Spinal cord (tissue), 9 donors: ENCODE measurements at regions not wholly inside any gene's neighbourhood (a gene's known extent, or its start where the extent isn't known, plus 50 kb on each side); places are given as distances from the start of the nearest gene placed in this dataset.
A peak's percentile ranks its signal among the peaks of the same experiment; 100 is the strongest.
"Not testable (repeated sequence)": the region's sequence is repeated elsewhere in the genome, so short reads cannot be mapped to it uniquely, and the experiment has no call there.

ENCODE experiments used
- DNase-seq, 6 donors: peaks; one replicate each; pipeline versions ENCODE4 v3.0.0 to v3.0.0-alpha.2; 2013 to 2015; ENCODE audit warnings: low spot score in 6 of 6, low read depth in 4 of 6
- H3K27ac ChIP-seq: one replicate; pipeline ENCODE4 v1.5.1; 2013; ENCODE audit warnings: low read depth, low read length, control low read depth
- H3K27me3 ChIP-seq: one replicate; pipeline ENCODE4 v1.6.1; 2013; ENCODE audit warnings: low read length; ENCODE audit not compliant: control insufficient read depth, insufficient read depth
- H3K36me3 ChIP-seq: one replicate; pipeline ENCODE4 v1.6.1; 2013; ENCODE audit warnings: low read length; ENCODE audit not compliant: control insufficient read depth, insufficient read depth
- H3K4me1 ChIP-seq: one replicate; pipeline ENCODE4 v1.6.1; 2013; ENCODE audit warnings: low read length; ENCODE audit not compliant: control insufficient read depth, insufficient read depth
- H3K4me3 ChIP-seq: one replicate; pipeline ENCODE4 v1.5.1; 2013; ENCODE audit warnings: low read depth, low read length, control low read depth
- H3K9me3 ChIP-seq: one replicate; pipeline ENCODE4 v1.6.1; 2013; ENCODE audit warnings: low read length; ENCODE audit not compliant: control insufficient read depth, insufficient read depth
- WGBS: methylation state at CpG from one replicate; pipeline ENCODE4 v1.1.5; 2013; ENCODE audit warnings: missing lambda C conversion rate; ENCODE audit not compliant: insufficient coverage; 5-methylcytosine and 5-hydroxymethylcytosine counted together
- donor health status: healthy.

DNA sequence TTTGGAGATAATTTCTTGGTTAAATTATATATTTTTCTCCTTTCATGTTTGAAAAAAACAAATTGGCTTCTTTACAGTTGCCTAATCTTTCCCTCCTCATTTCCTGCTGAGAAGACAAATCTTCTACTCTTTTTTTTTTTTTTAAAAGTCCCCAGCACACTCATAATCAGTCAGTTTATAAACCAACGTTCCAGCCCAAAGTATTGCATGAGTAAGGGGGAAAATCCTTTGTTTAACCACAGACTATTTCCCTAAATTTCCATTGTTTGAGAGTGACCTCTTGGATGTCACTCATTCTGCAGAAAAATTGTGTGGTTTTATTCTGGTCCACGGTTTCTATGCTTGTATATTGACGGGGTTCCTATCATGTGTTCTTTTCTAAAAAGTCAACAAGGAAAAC is 55.1 kb upstream of the TLR4 start:
- Histone ChIP-seq H3K9me3 (no peaks in the 10 kb centered on the region), H3K36me3 (no peaks in the 10 kb centered on the region), H3K27me3 (no peaks in the 10 kb centered on the region), H3K4me3 (no peak overlapping the region), H3K27ac (no peak overlapping the region), H3K4me1 (peaks cover 4% of the 10 kb centered on the region)
- no CpG with 5 or more reads among the region's 3 CpGs for WGBS
- no peak for DNase-seq

DNA sequence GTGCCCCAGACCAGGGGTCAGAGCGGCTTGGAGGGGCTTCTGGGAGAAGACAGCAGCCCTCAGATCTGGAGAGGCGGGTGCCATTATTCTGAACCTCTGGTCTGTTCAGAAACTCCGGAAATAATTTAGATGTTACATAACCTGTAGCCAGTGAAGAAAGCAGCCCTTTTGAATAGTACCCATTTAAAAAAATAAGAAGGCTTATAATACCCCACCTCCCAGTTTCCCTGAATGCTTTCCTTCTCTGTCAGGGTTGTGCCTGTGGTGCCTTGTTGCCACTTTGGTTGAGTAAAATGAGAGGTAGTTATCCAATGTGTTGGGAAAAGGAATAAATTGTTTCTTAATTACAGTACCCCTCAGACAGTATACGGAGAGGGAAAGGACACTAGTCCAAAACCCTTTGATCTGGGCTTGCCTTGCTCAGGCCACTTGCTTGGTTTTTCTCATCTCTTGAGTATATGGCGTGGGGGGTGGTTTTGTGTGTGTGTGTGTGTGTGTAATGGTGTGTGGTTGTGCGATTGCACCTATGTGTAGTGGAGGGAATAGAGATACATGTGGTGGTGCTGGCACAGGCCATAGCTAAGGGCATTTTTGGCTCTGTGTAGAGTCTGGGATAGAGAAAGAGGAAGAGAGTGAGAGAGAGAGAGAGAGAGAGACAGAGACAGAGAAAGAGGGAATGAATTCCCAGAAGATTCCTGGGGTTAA is 59.1 kb upstream of the TLR4 start:
- Histone ChIP-seq H3K36me3 (no peaks in the 10 kb centered on the region), H3K27ac (peak overlapping the region; percentile 18), H3K4me3 (no peak overlapping the region), H3K9me3 (no peaks in the 10 kb centered on the region), H3K27me3 (peaks cover 2% of the 10 kb centered on the region), H3K4me1 (peaks cover 8% of the 10 kb centered on the region)
- DNase-seq: peak in 2 of 6 donors; percentile 32 to 43
- 67% methylated on average over 2 of the region's 6 CpGs for WGBS

GRCh38 chr9:117644133-117644931 is 59.9 kb upstream of the TLR4 start:
- no peaks in the 10 kb centered on the region for H3K9me3 ChIP-seq
- peaks cover 8% of the 10 kb centered on the region for H3K4me1 ChIP-seq
- H3K36me3 ChIP-seq: no peaks in the 10 kb centered on the region
- DNase-seq: peak in 5 of 6 donors; percentile 59 to 94 (median 72)
- H3K4me3 ChIP-seq: no peak overlapping the region
- WGBS: 7% methylated on average over 3 of the region's 11 CpGs
- no peak overlapping the region for H3K27ac ChIP-seq
- peaks cover 2% of the 10 kb centered on the region for H3K27me3 ChIP-seq

GRCh38 chr9:117643288-117643654 is 60.9 kb upstream of the TLR4 start:
- H3K36me3 ChIP-seq: no peaks in the 10 kb centered on the region
- H3K4me1 ChIP-seq: peaks cover 8% of the 10 kb centered on the region
- H3K27me3 ChIP-seq: peaks cover 2% of the 10 kb centered on the region
- no peak overlapping the region for H3K27ac ChIP-seq
- no peaks in the 10 kb centered on the region for H3K9me3 ChIP-seq
- DNase-seq: no peak
- H3K4me3 ChIP-seq: no peak overlapping the region
- 83% methylated on average over 5 of the region's 6 CpGs for WGBS

DNA sequence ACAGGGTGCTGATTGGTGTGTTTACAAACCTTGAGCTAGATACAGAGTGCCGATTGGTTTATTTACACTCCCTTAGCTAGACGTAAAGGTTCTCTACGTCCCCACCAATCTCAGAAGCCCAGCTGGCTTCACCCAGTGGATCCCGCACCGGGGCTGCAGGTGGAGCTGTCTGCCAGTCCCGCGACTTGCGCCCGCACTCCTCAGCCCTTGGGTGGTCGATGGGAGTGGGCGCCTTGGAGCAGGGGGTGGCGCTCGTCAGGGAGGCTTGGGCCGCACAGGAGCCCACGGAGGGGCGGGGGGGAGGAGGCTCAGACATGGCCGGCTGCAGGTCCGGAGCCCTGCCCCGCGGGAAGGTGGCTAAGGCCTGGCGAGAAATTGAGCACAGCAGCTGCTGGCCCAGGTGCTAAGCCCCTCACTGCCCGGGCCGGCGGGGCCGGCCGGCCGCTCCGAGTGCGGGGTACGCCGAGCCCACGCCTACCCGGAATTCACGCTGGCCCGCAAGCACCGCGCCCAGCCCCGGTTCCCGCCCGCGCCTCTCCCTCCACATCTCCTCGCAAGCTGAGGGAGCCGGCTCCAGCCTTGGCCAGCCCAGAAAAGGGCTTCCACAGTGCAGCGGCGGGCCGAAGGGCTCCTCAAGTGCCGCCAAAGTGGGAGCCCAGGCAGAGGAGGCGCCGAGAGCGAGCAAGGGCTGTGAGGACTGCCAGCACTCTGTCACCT is 61.5 kb upstream of the TLR4 start:
- H3K4me3 ChIP-seq, H3K36me3 ChIP-seq, H3K4me1 ChIP-seq, DNase-seq, H3K27ac ChIP-seq, H3K27me3 ChIP-seq, H3K9me3 ChIP-seq: not testable (repeated sequence)
- WGBS: 61% methylated on average over 25 of the region's 50 CpGs

GRCh38 chr9:117636681-117637080 is 67.5 kb upstream of the TLR4 start:
- WGBS: 100% methylated on average over 1 of the region's 1 CpG
- Histone ChIP-seq H3K36me3 (no peaks in the 10 kb centered on the region), H3K4me3 (no peak overlapping the region), H3K4me1 (no peaks in the 10 kb centered on the region), H3K27ac (no peak overlapping the region), H3K27me3 (no peaks in the 10 kb centered on the region), H3K9me3 (no peaks in the 10 kb centered on the region)
- no peak for DNase-seq

GRCh38 chr9:117625154-117625553 is 79.0 kb upstream of the TLR4 start:
- Histone ChIP-seq H3K27me3 (no peaks in the 10 kb centered on the region), H3K27ac (no peak overlapping the region), H3K4me1 (no peaks in the 10 kb centered on the region), H3K4me3 (no peak overlapping the region), H3K9me3 (peaks cover 5% of the 10 kb centered on the region), H3K36me3 (no peaks in the 10 kb centered on the region)
- 100% methylated on average over 1 of the region's 1 CpG for WGBS
- no peak for DNase-seq

DNA sequence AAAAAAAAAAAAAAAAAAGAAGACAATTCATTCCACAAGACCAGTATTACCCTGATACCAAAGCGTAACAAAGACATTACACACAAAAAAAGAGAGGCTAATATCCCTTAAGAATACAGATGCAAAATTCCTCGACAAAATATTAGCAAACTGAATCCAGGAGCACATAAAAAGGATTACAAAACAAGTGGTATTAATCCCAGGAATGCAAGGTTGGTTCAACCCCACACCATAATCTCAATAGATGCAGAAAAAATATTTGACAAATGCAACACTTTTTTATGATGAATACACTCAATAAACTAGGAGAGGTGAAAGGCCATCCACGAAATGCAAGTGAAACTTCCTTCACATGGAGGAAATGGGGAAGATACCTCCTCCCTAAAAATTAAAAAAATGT is 80.1 kb upstream of the TLR4 start:
- Histone ChIP-seq H3K4me3 (no peak overlapping the region), H3K4me1 (no peaks in the 10 kb centered on the region), H3K27me3 (no peaks in the 10 kb centered on the region), H3K36me3 (no peaks in the 10 kb centered on the region), H3K9me3 (peaks cover 5% of the 10 kb centered on the region), H3K27ac (no peak overlapping the region)
- DNase-seq: no peak
- WGBS: 40% methylated on average over 1 of the region's 3 CpGs

DNA sequence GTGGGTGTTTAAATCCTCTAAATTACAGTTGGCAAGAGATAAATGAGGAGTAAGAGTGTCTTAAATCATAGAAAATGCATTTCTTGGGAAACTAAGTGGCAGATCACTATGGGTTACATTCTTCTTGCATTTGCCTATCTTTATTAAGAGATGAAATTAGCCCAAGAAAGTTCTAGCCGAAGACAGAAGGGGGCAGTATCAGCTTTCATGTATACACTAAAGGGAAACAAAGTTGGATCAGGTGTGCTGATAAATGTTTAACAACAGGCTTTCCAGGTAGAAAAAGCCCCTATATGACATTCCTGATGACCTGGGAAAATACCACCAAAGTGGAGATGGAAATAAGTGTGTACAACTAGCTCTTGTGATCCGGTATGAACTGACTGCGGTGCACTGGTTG is 81.9 kb upstream of the TLR4 start:
- H3K27ac ChIP-seq: no peak overlapping the region
- WGBS: 100% methylated on average over 1 of the region's 3 CpGs

More for the DNA sequence above, 81.9 kb upstream of the TLR4 start:
- H3K4me1 ChIP-seq: no peaks in the 10 kb centered on the region
- no peaks in the 10 kb centered on the region for H3K36me3 ChIP-seq
- peaks cover 5% of the 10 kb centered on the region for H3K9me3 ChIP-seq
- DNase-seq: no peak
- no peaks in the 10 kb centered on the region for H3K27me3 ChIP-seq
- H3K4me3 ChIP-seq: no peak overlapping the region
